Uterus (tissue), 2 donors: ENCODE measurements at regions not wholly inside any gene's neighbourhood (a gene's known extent, or its start where the extent isn't known, plus 50 kb on each side); places are given as distances from the start of the nearest gene placed in this dataset.

Experiments used
- CTCF ChIP-seq, 4 experiments: fragments of 200-600 bp in 2 of 4; fragments of 450-650 bp in 2 of 4; sonication (generic) in 2 of 4; IDR thresholded peaks; one replicate each; pipeline ENCODE4 v1.5.1; 2016 to 2019; ENCODE audit warnings: antibody characterized with exemption in 4 of 4, mild to moderate bottlenecking in 2 of 4, moderate library complexity in 1 of 4
- POLR2A ChIP-seq, 2 donors: fragments of 450-650 bp; IDR thresholded peaks; one replicate each; pipeline ENCODE4 v1.6.1; 2016; ENCODE audit warnings: antibody characterized with exemption in 2 of 2, mild to moderate bottlenecking in 1 of 2, moderate library complexity in 1 of 2

DNA sequence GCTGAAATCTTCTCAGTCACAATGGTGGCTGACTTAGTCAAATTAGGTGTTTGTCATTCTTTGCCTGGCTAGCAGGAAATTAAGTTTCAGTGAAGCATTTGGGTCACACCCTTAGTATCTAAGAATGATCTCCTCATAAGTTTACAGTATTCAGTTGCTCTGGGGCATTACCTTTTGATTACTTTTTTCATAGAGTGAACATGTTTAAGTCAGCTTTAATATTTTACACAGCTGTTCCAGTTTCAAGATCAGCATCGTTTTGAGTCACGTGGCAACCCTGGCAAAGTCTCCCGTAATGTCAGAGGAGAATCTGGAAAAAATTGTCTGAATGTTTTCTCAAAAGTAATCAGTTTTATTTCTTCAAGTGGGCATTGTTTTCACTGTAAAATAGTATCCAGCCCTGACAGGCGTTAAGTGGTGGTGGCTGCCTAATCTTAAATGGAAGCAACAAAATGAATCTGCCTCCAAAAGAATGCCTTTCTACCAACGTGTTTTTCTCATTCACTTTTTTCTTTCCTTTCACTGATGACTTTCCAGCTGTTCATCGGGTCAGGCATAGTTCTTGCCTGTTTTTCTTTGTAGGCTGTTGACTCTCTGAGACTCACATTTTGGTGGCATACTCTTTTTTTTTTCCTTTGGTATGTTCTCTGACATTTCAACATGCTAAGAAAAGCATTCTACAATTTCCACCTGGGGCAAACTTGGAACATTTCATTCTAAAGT is 319.6 kb upstream of the TCF4 start:
- TF ChIP-seq CTCF (IDR thresholded peaks at IDR 0.05), result no peak
- no peak for TF ChIP-seq POLR2A (IDR thresholded peaks at IDR 0.05)
